H1 (cell line): ENCODE measurements at regions not wholly inside any gene's neighbourhood (a gene's known extent, or its start where the extent isn't known, plus 50 kb on each side); places are given as distances from the start of the nearest gene placed in this dataset.

Experiments used
- BCL11A ChIP-seq, 2 experiments: IDR thresholded peaks; one replicate each; pipeline ENCODE4 v1.6.1; 2011; ENCODE audit warnings: low read depth in 2 of 2, low read length in 2 of 2, mild to moderate bottlenecking in 2 of 2
- CTBP2 ChIP-seq: IDR thresholded peaks from 2 replicates; pipeline ENCODE4 v1.7.0; 2011; ENCODE audit warnings: borderline replicate concordance, mild to moderate bottlenecking, moderate library complexity, mixed read lengths, low read length; ENCODE audit not compliant: insufficient read depth, insufficient read length
- HDAC2 ChIP-seq, 2 experiments: fragments of 300-600 bp in 1 of 2; sonication (generic) in 1 of 2; IDR thresholded peaks; 2 replicates each; pipeline ENCODE4 v1.6.1; 2011 to 2012; ENCODE audit warnings: low read depth in 2 of 2, low read length in 2 of 2, mild to moderate bottlenecking in 2 of 2, moderate library complexity in 2 of 2, borderline replicate concordance in 1 of 2, inconsistent platforms in 1 of 2
- MAFK ChIP-seq: IDR thresholded peaks from 2 replicates; pipeline ENCODE4 v1.6.1; 2012; ENCODE audit warnings: low read depth, mild to moderate bottlenecking, improper control_type of control experiment, low read length
- PHF8 ChIP-seq: fragments of 200-600 bp; sonication (generic); conservative IDR thresholded peaks from 2 replicates; pipeline ENCODE4 v1.7.1; 2012; ENCODE audit warnings: low read depth, mild to moderate bottlenecking, inconsistent platforms, low read length, moderate library complexity
- SP1 ChIP-seq: IDR thresholded peaks from 2 replicates; pipeline ENCODE4 v1.6.1; 2011; ENCODE audit warnings: low read depth, low read length
- TBP ChIP-seq: IDR thresholded peaks from 2 replicates; pipeline ENCODE4 v1.6.1; 2011; ENCODE audit warnings: low read depth, low read length, improper control_type of control experiment
- TF ChIP-seq, protein P1 (sequence below): fragments of 300-600 bp; sonication (generic); IDR thresholded peaks from 2 replicates; pipeline ENCODE4 v1.7.1; 2012; ENCODE audit warnings: low read length, moderate library complexity, mild to moderate bottlenecking, inconsistent platforms; ENCODE audit not compliant: insufficient replicate concordance

DNA sequence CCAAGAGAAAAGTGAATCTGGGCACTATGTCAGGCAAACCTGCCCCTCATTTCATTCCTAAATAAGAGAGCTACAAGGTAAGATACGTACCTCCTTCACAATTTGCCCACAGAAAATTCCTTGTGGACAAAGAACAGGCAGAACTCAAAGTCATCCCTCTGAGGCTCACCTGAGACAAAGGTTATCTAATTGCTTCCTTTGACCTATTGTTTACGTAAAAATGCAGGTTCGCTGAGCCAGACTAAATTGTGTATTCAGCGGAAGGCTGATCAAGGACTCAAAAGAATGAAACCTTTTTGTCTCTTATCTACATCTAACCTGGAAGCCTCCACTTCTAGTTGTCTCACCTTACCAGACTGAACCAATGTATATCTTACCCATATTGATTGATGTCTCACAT lies 213.3 kb downstream of the POSTN start (continued):
- TF ChIP-seq, protein P1, sequence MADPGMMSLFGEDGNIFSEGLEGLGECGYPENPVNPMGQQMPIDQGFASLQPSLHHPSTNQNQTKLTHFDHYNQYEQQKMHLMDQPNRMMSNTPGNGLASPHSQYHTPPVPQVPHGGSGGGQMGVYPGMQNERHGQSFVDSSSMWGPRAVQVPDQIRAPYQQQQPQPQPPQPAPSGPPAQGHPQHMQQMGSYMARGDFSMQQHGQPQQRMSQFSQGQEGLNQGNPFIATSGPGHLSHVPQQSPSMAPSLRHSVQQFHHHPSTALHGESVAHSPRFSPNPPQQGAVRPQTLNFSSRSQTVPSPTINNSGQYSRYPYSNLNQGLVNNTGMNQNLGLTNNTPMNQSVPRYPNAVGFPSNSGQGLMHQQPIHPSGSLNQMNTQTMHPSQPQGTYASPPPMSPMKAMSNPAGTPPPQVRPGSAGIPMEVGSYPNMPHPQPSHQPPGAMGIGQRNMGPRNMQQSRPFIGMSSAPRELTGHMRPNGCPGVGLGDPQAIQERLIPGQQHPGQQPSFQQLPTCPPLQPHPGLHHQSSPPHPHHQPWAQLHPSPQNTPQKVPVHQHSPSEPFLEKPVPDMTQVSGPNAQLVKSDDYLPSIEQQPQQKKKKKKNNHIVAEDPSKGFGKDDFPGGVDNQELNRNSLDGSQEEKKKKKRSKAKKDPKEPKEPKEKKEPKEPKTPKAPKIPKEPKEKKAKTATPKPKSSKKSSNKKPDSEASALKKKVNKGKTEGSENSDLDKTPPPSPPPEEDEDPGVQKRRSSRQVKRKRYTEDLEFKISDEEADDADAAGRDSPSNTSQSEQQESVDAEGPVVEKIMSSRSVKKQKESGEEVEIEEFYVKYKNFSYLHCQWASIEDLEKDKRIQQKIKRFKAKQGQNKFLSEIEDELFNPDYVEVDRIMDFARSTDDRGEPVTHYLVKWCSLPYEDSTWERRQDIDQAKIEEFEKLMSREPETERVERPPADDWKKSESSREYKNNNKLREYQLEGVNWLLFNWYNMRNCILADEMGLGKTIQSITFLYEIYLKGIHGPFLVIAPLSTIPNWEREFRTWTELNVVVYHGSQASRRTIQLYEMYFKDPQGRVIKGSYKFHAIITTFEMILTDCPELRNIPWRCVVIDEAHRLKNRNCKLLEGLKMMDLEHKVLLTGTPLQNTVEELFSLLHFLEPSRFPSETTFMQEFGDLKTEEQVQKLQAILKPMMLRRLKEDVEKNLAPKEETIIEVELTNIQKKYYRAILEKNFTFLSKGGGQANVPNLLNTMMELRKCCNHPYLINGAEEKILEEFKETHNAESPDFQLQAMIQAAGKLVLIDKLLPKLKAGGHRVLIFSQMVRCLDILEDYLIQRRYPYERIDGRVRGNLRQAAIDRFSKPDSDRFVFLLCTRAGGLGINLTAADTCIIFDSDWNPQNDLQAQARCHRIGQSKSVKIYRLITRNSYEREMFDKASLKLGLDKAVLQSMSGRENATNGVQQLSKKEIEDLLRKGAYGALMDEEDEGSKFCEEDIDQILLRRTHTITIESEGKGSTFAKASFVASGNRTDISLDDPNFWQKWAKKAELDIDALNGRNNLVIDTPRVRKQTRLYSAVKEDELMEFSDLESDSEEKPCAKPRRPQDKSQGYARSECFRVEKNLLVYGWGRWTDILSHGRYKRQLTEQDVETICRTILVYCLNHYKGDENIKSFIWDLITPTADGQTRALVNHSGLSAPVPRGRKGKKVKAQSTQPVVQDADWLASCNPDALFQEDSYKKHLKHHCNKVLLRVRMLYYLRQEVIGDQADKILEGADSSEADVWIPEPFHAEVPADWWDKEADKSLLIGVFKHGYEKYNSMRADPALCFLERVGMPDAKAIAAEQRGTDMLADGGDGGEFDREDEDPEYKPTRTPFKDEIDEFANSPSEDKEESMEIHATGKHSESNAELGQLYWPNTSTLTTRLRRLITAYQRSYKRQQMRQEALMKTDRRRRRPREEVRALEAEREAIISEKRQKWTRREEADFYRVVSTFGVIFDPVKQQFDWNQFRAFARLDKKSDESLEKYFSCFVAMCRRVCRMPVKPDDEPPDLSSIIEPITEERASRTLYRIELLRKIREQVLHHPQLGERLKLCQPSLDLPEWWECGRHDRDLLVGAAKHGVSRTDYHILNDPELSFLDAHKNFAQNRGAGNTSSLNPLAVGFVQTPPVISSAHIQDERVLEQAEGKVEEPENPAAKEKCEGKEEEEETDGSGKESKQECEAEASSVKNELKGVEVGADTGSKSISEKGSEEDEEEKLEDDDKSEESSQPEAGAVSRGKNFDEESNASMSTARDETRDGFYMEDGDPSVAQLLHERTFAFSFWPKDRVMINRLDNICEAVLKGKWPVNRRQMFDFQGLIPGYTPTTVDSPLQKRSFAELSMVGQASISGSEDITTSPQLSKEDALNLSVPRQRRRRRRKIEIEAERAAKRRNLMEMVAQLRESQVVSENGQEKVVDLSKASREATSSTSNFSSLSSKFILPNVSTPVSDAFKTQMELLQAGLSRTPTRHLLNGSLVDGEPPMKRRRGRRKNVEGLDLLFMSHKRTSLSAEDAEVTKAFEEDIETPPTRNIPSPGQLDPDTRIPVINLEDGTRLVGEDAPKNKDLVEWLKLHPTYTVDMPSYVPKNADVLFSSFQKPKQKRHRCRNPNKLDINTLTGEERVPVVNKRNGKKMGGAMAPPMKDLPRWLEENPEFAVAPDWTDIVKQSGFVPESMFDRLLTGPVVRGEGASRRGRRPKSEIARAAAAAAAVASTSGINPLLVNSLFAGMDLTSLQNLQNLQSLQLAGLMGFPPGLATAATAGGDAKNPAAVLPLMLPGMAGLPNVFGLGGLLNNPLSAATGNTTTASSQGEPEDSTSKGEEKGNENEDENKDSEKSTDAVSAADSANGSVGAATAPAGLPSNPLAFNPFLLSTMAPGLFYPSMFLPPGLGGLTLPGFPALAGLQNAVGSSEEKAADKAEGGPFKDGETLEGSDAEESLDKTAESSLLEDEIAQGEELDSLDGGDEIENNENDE = no peak
- TF ChIP-seq PHF8 = no peak
- no peak for TF ChIP-seq TBP
- TF ChIP-seq CTBP2 = no peak
- TF ChIP-seq HDAC2 (IDR thresholded peaks at IDR 0.05; ENCODE audit: borderline replicate concordance in 1 of 2, low read depth in 2 of 2, low read length in 2 of 2) = no peak
- no peak for TF ChIP-seq MAFK
- no peak for TF ChIP-seq BCL11A (IDR thresholded peaks at IDR 0.05; ENCODE audit: low read depth in 2 of 2, low read length in 2 of 2)
- no peak for TF ChIP-seq SP1
